GM18867 (cell line): ENCODE measurements at regions not wholly inside any gene's neighbourhood (a gene's known extent, or its start where the extent isn't known, plus 50 kb on each side); places are given as distances from the start of the nearest gene placed in this dataset.

ENCODE experiments used
- ATAC-seq: cut with Tn5 transposase; IDR thresholded peaks from one replicate; pipeline ENCODE4 v1.9.1; 2021; ENCODE audit warnings: mild to moderate bottlenecking, moderate library complexity; ENCODE audit not compliant: unreplicated experiment

DNA sequence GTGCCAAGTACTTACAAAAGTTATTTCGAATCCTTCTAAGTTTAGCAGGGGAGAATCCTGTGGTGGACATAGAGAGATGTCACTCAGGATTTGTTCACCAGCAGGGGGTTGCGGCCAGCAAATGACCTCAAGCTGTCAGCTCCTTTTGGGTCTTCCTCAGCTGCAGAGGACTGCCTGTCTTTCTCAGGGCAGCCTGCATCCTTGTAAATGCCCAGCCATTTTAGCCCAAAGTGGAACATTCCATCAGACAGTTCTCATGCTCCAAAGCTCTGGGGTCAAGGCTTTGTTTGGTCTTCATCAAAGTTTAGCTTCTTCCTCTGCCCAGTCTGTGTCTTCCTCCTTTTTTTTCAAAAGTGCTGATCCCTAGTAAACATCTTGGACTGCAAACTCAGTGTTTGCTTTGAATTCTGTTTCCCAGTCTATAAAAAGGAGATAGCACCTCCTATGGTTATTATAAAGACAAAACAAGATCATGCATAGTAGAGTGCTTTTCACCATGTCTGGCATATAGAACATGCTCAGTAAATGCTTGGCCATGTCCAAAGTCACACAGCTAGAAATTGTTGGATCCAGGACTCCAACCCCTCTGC, 156.4 kb upstream of the GATB start:
- no peak for ATAC-seq

- ATAC-seq, result no peak
Observed at GRCh38 chr4:151912632-151913031, 151.8 kb upstream of the GATB start.

DNA sequence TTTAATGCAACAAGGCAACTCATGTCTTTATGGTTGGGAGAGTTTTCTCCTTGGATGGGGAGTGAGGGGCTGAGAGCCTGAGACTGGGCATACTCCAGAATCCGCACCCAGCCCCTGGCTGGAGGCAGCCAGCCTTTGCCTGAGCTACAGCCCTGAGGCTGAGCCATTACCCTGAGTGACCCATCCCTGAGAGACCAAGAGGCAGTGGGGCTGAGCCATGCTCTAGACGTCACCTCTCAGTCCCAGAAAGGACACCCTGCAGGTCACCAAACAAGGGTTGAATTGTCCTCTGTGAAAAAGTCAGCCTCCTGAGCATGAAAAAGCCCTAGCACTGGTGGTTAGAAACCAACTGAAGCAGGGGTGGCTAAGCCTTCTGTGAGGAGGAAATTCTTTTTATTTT, 151.2 kb upstream of the GATB start:
- ATAC-seq, result no peak

GRCh38 chr4:151908734-151909497, 148.1 kb upstream of the GATB start:
- no peak for ATAC-seq

- no peak for ATAC-seq
Observed at GRCh38 chr4:151908201-151908600, 147.4 kb upstream of the GATB start.

- ATAC-seq, result no peak
Observed at GRCh38 chr4:151906438-151906837, 145.6 kb upstream of the GATB start.

DNA sequence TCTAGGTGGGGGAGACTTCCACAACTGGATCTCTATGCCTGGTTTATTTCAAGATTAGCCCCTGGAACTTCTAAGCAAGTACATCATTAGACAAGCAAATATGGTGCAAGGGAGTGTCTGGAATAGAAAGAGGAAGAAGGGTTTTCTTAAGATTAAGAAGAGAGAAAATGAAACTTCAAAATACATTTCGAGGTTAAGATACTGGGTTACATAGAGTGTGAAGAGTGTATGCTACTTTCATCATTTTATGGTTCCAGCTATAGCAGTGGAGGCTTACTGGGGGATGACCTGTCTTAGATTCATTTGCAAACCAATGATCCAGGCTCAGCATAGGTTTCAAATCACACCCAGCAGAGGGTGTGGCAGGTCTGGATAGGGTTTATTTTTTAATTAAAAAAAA, 144.4 kb upstream of the GATB start:
- peak; percentile 98 for ATAC-seq

GRCh38 chr4:151901631-151902030, 140.8 kb upstream of the GATB start:
- no peak for ATAC-seq

GRCh38 chr4:151896880-151897279, 136.1 kb upstream of the GATB start:
- no peak for ATAC-seq

DNA sequence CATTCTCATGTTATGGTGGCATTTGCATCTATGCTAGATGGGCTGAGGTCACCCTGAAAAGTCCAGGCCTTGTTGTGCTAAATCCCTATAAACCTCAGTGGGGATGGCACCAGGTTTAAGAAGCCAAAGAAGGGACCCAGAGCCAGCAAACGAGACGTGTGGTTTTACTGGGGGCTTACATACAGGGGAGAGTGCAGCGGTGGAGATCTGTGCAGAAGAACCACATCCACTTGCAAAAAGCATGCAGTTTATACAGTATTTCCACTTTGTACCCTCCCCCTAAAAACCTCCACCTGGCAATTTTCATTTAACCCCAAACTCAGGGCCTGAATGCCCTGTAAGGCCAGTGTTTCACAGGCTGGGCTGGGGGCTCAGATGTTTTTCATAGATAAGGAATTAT, 134.9 kb upstream of the GATB start:
- ATAC-seq, result no peak

- ATAC-seq, result no peak
Observed at GRCh38 chr4:151894246-151894645, 133.4 kb upstream of the GATB start.

DNA sequence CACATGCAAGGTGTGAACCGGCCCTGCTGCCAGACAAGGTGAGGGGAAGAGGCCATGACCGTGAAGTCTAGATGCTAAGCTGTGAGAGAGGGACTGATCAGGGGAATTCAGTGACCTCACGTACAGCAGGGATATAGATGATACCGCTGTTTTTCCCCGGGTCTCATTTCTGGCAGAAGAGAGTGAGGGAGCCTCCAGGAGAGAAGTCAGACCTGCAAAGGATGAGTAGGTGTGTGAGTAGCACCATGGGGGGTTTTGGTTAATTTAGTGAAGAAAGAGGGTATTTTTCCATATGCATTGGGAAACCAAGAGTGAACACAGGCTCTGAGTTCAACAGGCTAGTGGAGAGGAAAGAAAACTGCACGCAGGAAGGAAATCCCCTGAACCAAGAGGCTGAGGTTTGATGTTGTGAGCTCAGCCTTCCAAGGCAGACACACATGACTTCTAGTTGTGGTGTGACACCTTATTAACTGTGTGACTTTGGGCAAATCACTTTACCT, 127.6 kb upstream of the GATB start:
- peak; percentile 52 for ATAC-seq

DNA sequence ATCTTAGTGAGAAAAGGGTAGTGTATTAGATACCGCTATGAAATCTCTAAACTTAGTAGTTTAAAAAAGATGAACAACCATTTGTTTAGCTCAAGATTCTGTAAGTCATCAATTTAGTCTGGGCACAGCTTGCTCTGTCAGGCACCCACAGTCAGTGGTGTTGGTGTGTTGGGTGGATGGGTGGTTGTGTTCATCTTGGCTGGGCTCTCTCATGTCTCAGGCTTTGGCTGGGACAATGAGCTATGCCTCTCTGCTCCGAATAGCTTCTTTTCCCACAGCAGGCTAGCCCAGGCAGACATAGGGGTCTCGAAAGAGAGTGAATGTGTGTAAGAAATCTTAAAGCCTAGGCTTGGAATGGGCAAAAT, 127.0 kb upstream of the GATB start:
- ATAC-seq, result peak; percentile 32

GRCh38 chr4:151887031-151887815, 126.4 kb upstream of the GATB start:
- peak; percentile 70 for ATAC-seq

- no peak for ATAC-seq
Observed at GRCh38 chr4:151885123-151885522, 124.3 kb upstream of the GATB start.

DNA sequence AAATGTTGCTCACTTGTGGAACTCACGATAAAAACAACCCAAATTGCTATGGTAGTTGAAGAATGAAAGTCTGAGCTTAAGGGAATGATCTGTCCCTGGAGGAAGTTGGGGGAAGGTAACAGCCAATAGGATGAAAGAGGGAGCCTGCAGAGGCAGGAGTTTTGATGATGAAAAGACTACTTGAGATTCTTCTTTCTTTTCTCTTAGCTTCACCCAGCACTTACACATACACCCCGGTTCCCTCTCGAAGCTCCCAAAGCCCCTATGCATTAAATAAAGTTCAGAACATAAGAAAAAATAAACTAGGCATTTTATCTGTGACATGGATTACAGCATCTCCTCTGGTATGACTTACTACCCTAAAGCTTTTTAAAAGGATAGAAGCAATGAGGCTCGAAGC, 122.9 kb upstream of the GATB start:
- ATAC-seq, result no peak

DNA sequence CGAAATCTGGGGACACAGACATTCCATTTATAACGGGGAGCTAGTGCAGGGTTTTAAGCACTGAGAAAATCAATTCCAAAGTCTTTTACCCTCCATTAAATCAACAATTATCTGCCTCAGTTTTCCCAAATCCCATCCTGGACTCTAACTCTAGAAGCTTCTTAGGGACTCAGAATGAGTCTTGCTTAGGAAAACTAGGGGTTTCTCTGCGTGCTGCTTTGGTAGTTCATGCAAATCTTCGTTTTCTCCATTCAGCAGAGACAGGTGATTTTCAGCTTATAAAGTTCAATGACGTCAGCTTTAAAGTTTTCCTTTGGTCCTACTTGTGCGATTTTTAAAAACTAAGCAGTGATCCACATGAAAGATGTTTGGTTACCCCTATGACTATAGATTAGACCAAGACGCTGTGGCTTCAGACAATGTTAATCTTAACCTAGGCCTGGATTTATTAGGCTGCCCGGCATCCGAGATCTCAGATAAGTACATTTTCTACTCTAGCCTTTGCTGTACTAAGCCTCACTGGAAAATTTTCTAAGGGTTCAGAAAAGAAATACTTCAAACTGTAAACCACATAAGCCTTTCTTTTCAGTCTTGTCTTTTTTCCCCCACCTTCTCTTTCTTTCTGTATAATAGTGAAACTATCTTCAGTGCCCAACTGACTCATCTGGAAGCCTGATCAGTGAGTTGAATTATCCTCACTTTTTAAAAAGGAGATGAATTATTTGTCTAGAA, 121.4 kb upstream of the GATB start:
- peak; percentile 75 for ATAC-seq

DNA sequence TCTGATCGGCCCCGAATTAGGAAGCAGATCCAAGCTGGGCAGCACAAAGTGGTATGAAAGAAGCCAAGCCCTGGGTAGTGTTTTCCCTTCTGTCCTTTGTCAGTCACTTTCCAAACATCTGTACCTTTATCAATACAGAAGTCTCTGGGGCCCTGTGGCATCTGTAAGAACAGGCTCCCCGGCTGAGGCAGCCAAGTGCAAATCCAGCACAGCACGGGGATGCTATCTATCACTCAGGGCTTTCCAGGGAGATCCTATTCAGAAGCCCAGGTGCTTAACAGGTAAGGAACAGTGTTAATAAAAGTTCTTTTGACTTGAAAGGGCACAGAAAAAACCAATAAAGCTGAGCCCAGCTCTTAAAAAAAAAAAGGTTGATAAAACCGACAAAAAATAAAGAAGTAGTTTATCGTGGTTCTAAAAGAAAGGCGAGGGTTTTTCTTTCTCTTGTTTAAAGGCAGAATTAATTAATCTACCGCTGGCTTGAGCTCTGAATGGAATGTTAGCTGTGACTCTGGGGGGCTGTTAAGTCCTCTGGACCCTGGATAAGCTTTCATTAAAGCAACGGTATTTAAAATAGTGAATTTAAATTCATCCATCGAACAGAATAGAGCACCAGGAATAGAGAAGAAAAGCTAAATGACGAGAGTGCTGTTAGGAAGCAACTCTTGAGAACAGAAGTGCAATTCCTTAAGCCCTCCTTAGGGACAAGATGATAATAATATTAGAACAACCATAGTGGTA, 119.1 kb upstream of the GATB start:
- ATAC-seq, result no peak

GRCh38 chr4:151876381-151876988, 115.7 kb upstream of the GATB start:
- ATAC-seq, result no peak

GRCh38 chr4:151874328-151874727, 113.5 kb upstream of the GATB start:
- no peak for ATAC-seq
